Gastrocnemius medialis (tissue), 4 donors: ENCODE measurements at regions not wholly inside any gene's neighbourhood (a gene's known extent, or its start where the extent isn't known, plus 50 kb on each side); places are given as distances from the start of the nearest gene placed in this dataset.

Experiments used
- ATAC-seq, 2 donors: fragments of 150-250 bp; one replicate each; pipeline ENCODE4 v1.9.1; 2016
- DNase-seq, 2 donors: peaks; one replicate each; pipeline ENCODE4 v3.0.0-alpha.2; 2019
- H3K27ac ChIP-seq, 4 donors: fragments of 200-600 bp; sonication (generic); 1 replicate in 1 of 4; 2 replicates in 3 of 4; pipeline ENCODE4 v1.5.1; 2016 to 2018; ENCODE audit warnings: mild to moderate bottlenecking in 2 of 4, moderate library complexity in 1 of 4
- H3K27me3 ChIP-seq, 3 donors: fragments of 200-600 bp; sonication (generic) in 2 of 3; 1 replicate in 1 of 3; 2 replicates in 2 of 3; pipeline versions ENCODE4 v1.5.1 to v1.6.0; 2016 to 2019; ENCODE audit warnings: mild to moderate bottlenecking in 1 of 3, moderate library complexity in 1 of 3
- H3K36me3 ChIP-seq, 2 donors: fragments of 200-600 bp; sonication (generic) in 1 of 2; one replicate each; pipeline ENCODE4 v1.5.1; 2017 to 2018
- H3K4me1 ChIP-seq, 2 donors: fragments of 200-600 bp; sonication (generic) in 1 of 2; one replicate each; pipeline ENCODE4 v1.5.1; 2016 to 2017; ENCODE audit warnings: mild to moderate bottlenecking in 2 of 2
- H3K4me3 ChIP-seq, 4 donors: fragments of 200-600 bp; sonication (generic) in 3 of 4; 1 replicate in 1 of 4; 2 replicates in 3 of 4; pipeline ENCODE4 v1.5.1; 2016 to 2019; ENCODE audit warnings: mild to moderate bottlenecking in 2 of 4
- H3K9me3 ChIP-seq, 3 donors: fragments of 200-600 bp; sonication (generic) in 2 of 3; 1 replicate in 1 of 3; 2 replicates in 2 of 3; pipeline ENCODE4 v1.5.1; 2016 to 2019
- POLR2A ChIP-seq, 2 donors: fragments of 450-650 bp; IDR thresholded peaks; one replicate each; pipeline ENCODE4 v1.6.1; 2017; ENCODE audit warnings: antibody characterized with exemption in 2 of 2, mild to moderate bottlenecking in 2 of 2, moderate library complexity in 2 of 2
- in situ Hi-C, 4 donors: fragments of 200-750 bp; cut with MboI; loops; one replicate each; pipeline versions ENCODE4 v1.15.0 to v1.8.0; 2017; ENCODE audit warnings: low sequenced_read_pairs in 4 of 4
- intact Hi-C: fragments of 100-400 bp; cut with DNase I; formaldehyde crosslinking; loops from one replicate; pipeline ENCODE4 v1.15.1; 2023; ENCODE audit warnings: low total_unique reads
- TF ChIP-seq, protein P1 (sequence below), 5 experiments: fragments of 450-650 bp in 3 of 5; fragments of 200-600 bp in 2 of 5; sonication (generic) in 2 of 5; IDR thresholded peaks in 4 of 5; conservative IDR thresholded peaks in 1 of 5; 1 replicate in 4 of 5; 2 replicates in 1 of 5; pipeline ENCODE4 v1.5.1; 2016 to 2019; ENCODE audit warnings: antibody characterized with exemption in 5 of 5, mild to moderate bottlenecking in 3 of 5, moderate library complexity in 3 of 5

DNA sequence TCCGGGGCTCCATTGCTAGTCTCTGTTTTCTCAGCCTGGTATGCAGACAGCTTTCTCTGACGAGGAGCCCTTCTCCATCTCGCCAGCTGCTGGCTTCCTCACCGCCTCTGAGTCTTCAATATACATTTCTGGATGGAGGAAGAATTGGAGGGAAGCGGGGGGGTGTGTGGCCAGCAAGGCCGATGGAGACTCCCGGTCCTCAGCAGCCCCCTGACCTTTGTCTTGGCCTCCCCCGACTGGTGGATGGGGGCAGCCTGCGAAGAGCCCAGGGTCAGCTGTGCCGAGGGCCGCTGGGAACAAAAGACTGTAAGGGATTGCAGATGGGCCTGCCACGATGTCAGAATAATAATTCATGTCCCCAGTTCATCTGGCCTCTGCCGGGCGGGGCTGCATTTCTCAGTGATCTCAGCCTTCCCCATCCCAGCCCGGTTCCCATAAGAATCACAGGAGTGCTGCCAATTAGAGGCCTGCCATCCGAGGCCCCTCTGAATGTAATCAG lies 54.3 kb upstream of the STX16 start:
- Histone ChIP-seq H3K4me1 (peaks cover 8 to 17% of the 10 kb centered on the region in 2 donors), H3K9me3 (no peaks in the 10 kb centered on the region), H3K36me3 (no peaks in the 10 kb centered on the region), H3K4me3 (no peak overlapping the region), H3K27me3 (no peaks in the 10 kb centered on the region), H3K27ac (no peak overlapping the region)
- TF ChIP-seq, protein P1, sequence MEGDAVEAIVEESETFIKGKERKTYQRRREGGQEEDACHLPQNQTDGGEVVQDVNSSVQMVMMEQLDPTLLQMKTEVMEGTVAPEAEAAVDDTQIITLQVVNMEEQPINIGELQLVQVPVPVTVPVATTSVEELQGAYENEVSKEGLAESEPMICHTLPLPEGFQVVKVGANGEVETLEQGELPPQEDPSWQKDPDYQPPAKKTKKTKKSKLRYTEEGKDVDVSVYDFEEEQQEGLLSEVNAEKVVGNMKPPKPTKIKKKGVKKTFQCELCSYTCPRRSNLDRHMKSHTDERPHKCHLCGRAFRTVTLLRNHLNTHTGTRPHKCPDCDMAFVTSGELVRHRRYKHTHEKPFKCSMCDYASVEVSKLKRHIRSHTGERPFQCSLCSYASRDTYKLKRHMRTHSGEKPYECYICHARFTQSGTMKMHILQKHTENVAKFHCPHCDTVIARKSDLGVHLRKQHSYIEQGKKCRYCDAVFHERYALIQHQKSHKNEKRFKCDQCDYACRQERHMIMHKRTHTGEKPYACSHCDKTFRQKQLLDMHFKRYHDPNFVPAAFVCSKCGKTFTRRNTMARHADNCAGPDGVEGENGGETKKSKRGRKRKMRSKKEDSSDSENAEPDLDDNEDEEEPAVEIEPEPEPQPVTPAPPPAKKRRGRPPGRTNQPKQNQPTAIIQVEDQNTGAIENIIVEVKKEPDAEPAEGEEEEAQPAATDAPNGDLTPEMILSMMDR (IDR thresholded peaks at IDR 0.05 in 4 of 5, conservative IDR thresholded peaks at IDR 0.05 in 1 of 5), result no peak
- no peak for TF ChIP-seq POLR2A (IDR thresholded peaks at IDR 0.05)
- DNase-seq, result no peak
- in situ Hi-C loops, result no loop called here
- ATAC-seq, result no peak
- intact Hi-C loops, result no loop called here

DNA sequence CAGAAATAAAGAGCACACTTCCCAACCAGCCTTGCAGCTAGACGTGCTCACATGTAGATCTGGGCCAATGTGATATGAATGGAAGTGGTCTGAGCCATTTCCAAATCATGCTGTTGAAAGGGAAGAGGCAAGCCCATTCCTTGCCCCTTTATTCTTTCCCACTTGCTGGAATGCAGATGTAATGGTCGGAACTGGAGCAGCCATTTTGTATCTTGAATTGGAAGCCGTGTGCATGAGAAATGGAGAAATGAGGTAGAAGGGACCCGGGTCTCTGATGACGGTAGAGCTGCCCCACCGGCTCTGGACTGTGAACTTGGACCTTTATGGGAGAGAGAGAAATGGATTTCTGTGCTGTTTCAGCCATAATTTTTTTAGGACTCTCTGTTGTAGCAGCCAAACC lies 54.8 kb upstream of the STX16 start:
- ATAC-seq, result no peak
- no peaks in the 10 kb centered on the region for H3K9me3 ChIP-seq
- in situ Hi-C loops (no loop called here), intact Hi-C loops (no loop called here)
- no peaks in the 10 kb centered on the region for H3K27me3 ChIP-seq
- peaks cover 8 to 17% of the 10 kb centered on the region in 2 donors for H3K4me1 ChIP-seq
- no peak overlapping the region for H3K27ac ChIP-seq
- H3K36me3 ChIP-seq, result no peaks in the 10 kb centered on the region
- H3K4me3 ChIP-seq, result no peak overlapping the region
- DNase-seq, result no peak
- TF ChIP-seq POLR2A (IDR thresholded peaks at IDR 0.05), result no peak
- TF ChIP-seq, protein P1 (IDR thresholded peaks at IDR 0.05 in 4 of 5, conservative IDR thresholded peaks at IDR 0.05 in 1 of 5), result no peak

DNA sequence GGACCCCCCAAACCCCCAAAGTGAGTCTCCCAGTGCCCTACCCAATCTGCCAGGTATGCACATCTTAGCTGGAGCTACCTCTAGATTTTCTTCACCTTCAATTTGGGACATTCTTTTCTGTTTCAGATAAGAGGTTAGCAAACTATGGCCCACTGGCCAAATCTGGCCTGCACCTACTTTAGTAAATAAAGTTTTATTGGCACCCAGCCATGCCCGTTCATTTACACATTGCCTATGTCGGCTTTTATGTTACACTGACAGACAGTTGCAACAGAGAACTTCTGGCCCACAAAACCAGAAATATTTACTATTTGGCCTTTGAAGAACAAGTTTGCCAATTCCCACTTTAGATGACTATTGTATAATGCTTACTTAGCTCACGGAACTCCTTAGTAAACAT lies 55.9 kb upstream of the STX16 start:
- Histone ChIP-seq H3K4me3 (no peak overlapping the region), H3K4me1 (peaks cover 8 to 17% of the 10 kb centered on the region in 2 donors), H3K27ac (no peak overlapping the region), H3K9me3 (no peaks in the 10 kb centered on the region), H3K27me3 (no peaks in the 10 kb centered on the region), H3K36me3 (no peaks in the 10 kb centered on the region)
- intact Hi-C loops, result no loop called here
- DNase-seq (no peak), ATAC-seq (no peak)
- in situ Hi-C loops, result no loop called here
- no peak for TF ChIP-seq POLR2A (IDR thresholded peaks at IDR 0.05)
- TF ChIP-seq, protein P1 (IDR thresholded peaks at IDR 0.05 in 4 of 5, conservative IDR thresholded peaks at IDR 0.05 in 1 of 5), result no peak

DNA sequence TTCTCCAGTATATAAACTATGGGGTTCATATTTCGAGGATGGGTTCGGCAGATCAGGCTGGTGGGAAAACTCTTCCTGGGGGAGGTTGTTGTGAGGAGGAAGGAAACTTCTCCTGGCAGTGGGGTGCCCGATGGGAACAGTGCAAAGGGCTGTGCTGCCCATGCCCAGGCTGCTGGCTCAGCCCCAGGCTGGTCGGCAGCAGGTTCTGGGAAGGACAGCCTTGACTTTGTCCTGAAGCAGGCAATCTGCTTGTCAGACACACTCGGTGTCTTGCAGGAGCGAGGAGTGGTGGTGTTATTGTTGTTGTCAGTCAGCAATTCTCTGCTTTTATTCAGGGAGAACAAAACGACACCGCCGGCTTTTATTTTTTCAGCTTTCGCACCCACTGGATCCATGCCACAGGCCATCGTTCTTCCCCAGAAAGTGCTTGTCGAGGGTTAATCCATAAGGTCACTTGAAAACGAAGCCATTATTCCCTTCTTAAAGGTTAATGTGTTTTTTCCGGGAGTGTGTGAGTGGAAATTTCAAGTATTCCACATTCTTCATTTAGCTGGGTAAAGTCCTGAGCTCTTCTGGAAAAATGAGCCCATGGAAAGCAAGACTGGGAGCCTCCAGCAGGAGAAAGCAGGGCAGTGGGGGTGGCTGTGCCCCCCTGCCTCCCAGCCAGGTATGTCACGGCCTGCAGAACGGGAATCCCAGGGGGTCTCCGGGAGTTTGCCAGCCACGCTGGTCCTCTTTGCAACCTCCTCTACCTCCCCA lies 57.0 kb upstream of the STX16 start:
- H3K4me3 ChIP-seq, result no peak overlapping the region
- in situ Hi-C loops (no loop called here), intact Hi-C loops (no loop called here)
- DNase-seq (no peak), ATAC-seq (no peak)
- H3K36me3 ChIP-seq, result no peaks in the 10 kb centered on the region
- no peaks in the 10 kb centered on the region for H3K9me3 ChIP-seq
- TF ChIP-seq, protein P1 (IDR thresholded peaks at IDR 0.05 in 4 of 5, conservative IDR thresholded peaks at IDR 0.05 in 1 of 5), result no peak
- no peak for TF ChIP-seq POLR2A (IDR thresholded peaks at IDR 0.05)
- H3K27ac ChIP-seq, result no peak overlapping the region
- no peaks in the 10 kb centered on the region for H3K27me3 ChIP-seq
- peaks cover 8 to 17% of the 10 kb centered on the region in 2 donors for H3K4me1 ChIP-seq
